GM18507 (cell line): ENCODE measurements at regions not wholly inside any gene's neighbourhood (a gene's known extent, or its start where the extent isn't known, plus 50 kb on each side); places are given as distances from the start of the nearest gene placed in this dataset.
A peak's percentile ranks its signal among the peaks of the same experiment; 100 is the strongest.

Source experiments
- DNase-seq: peaks from one replicate; pipeline ENCODE4 v3.0.0; 2011; ENCODE audit warnings: low read depth; ENCODE audit not compliant: insufficient read length; ENCODE audit errors: extremely low spot score
- FAIRE-seq: peaks from 2 replicates; lab custom pipeline; 2011; peaks lifted over from hg19 to GRCh38; lab: Jason Lieb, UNC

- DNase-seq (no peak), FAIRE-seq (no peak)
Measured at GRCh38 chr5:109943701-109944235, 254.0 kb downstream of the MAN2A1 start.

GRCh38 chr5:109944461-109944860 is 254.7 kb downstream of the MAN2A1 start:
- FAIRE-seq (no peak), DNase-seq (no peak)

- DNase-seq = no peak
- peak; percentile 15 for FAIRE-seq
Measured at GRCh38 chr5:109945097-109945678, 255.5 kb downstream of the MAN2A1 start.

- DNase-seq = no peak
- no peak for FAIRE-seq
Measured at GRCh38 chr5:109945723-109946480, 256.2 kb downstream of the MAN2A1 start.

GRCh38 chr5:109946610-109947009 is 256.9 kb downstream of the MAN2A1 start:
- FAIRE-seq = no peak
- no peak for DNase-seq

GRCh38 chr5:109947667-109948066 is 257.9 kb downstream of the MAN2A1 start:
- FAIRE-seq (no peak), DNase-seq (no peak)

GRCh38 chr5:109950634-109951033 is 260.9 kb downstream of the MAN2A1 start:
- no peak for DNase-seq
- FAIRE-seq = no peak

- FAIRE-seq (no peak), DNase-seq (no peak)
Measured at GRCh38 chr5:109951348-109951747, 261.6 kb downstream of the MAN2A1 start.

- FAIRE-seq (no peak), DNase-seq (no peak)
Measured at GRCh38 chr5:109951758-109952157, 262.0 kb downstream of the MAN2A1 start.

- FAIRE-seq (no peak), DNase-seq (no peak)
Measured at GRCh38 chr5:109953761-109954160, 264.0 kb downstream of the MAN2A1 start.

GRCh38 chr5:109956884-109957283 is 267.2 kb downstream of the MAN2A1 start:
- DNase-seq (no peak), FAIRE-seq (no peak)

GRCh38 chr5:109958082-109958481 is 268.4 kb downstream of the MAN2A1 start:
- FAIRE-seq = no peak
- DNase-seq = no peak

- FAIRE-seq (no peak), DNase-seq (no peak)
Measured at GRCh38 chr5:109959652-109960051, 269.9 kb downstream of the MAN2A1 start.

GRCh38 chr5:109961751-109962150 is 272.0 kb downstream of the MAN2A1 start:
- no peak for FAIRE-seq
- no peak for DNase-seq

- DNase-seq (no peak), FAIRE-seq (no peak)
Measured at GRCh38 chr5:109962882-109963603, 273.3 kb downstream of the MAN2A1 start.

- FAIRE-seq (no peak), DNase-seq (no peak)
Measured at GRCh38 chr5:109964136-109964535, 274.4 kb downstream of the MAN2A1 start.

- FAIRE-seq = no peak
- DNase-seq = no peak
Measured at GRCh38 chr5:109965634-109966033, 275.9 kb downstream of the MAN2A1 start.

GRCh38 chr5:109971968-109972367 is 282.2 kb downstream of the MAN2A1 start:
- no peak for DNase-seq
- FAIRE-seq = no peak

- FAIRE-seq (no peak), DNase-seq (no peak)
Measured at GRCh38 chr5:109981979-109982378, 292.3 kb downstream of the MAN2A1 start.

- DNase-seq (no peak), FAIRE-seq (no peak)
Measured at GRCh38 chr5:109982966-109983534, 293.3 kb downstream of the MAN2A1 start.
